NCI-H187 (cell line): ENCODE measurements at regions not wholly inside any gene's neighbourhood (a gene's known extent, or its start where the extent isn't known, plus 50 kb on each side); places are given as distances from the start of the nearest gene placed in this dataset.
"Not testable (repeated sequence)": the region's sequence is repeated elsewhere in the genome, so short reads cannot be mapped to it uniquely, and the experiment has no call there.

Source experiments
- DNase-seq, 2 experiments: peaks; one replicate each; lab custom pipeline; 2025; lab: John Stamatoyannopoulos, UW

DNA sequence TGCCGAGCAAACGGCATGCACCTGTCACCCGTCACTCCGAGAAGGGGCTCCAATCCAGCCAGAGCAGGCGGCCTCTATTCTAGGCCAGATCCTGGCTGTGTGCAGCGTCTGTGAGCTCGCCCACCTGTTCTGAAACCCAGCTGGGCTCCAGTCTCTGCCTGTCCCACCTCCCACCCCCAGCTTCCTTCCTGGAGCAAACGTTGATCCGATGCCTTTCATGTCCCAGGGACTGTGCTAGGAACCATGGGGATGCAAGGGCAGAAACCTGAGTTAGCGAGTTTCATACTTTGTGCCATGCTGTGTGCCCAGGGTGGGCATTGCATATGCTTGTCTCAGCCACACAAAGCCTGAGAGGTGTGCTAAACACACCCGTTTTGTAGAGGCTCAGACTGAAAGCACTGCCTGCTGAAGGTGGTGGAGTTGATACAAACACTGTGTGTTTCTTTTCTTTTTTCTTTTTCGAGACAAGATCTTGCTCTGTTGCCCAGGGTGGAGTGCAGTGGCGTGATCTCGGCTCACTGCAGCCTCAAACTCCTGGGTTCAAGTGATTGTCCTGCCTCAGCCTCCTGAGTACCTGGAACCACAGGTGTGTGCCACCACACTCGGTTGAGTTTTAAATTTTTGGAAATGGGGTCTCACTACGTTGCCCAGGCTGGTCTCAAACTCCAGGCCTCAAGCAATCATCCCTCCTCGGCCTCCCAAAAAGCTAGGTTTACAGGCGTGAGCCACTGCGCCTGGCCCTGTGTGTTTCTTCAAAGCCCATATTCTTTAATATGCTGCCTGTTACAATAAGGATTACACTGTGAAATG lies 84.1 kb upstream of the MED13L start:
- DNase-seq, result peak in 1 of 2 experiments; percentile 53

DNA sequence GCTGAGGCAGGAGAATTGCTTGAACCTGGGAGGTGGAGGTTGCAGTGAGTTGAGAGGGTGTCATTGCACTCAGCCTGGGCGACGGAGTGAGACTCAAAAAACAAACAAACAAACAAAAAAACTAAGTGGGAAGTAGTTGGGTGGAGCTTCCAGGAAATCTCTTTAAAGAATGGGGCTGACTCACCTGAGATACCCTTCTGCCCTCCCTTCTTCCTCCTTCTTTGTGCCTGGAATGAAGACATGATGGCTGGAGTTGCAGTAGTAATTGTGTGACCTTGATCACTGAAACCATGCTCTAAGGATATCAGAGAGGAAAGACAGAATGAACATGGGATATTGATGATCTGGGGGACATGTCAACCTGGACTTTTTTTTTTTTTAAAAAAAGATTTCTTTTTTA lies 87.6 kb upstream of the MED13L start:
- DNase-seq, result no peak

GRCh38 chr12:116365606-116366455 lies 88.3 kb upstream of the MED13L start:
- DNase-seq, result no peak

DNA sequence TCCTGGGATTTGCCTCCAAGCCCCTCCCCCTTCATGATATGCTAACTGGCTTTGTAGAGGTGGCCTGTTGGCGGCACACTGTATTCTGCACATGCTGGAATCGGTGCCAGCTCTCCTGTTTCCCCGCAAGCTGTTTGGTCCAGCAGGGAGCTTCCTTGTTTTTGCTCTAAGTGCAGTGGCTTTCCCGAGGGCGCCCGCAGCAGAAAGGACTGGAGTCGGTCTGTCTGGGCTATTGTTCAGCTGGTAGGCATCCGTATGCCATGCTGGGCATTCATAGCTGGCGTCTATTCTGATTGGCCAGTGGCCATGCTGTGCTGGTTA lies 88.9 kb upstream of the MED13L start:
- DNase-seq, result peak; percentile 42 to 70

DNA sequence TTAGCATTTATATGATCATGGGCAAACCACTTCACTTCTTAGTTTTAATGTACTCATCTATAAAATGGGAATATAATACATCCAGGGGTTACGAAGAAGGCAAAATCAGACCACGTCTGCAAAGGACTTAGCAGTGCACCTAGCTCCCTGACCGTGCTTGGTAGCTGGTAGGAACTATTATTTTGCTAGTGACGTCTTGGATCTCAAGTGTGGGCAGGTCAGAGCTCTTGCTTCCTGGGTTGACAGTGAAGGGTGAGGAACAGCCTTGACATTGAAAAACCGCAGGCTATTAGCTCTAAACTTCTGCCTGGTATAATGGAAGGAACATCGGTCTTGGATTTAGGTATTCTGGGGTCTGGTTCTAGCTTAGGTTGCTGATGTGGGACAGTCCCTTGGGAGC lies 89.3 kb upstream of the MED13L start:
- DNase-seq, result no peak

DNA sequence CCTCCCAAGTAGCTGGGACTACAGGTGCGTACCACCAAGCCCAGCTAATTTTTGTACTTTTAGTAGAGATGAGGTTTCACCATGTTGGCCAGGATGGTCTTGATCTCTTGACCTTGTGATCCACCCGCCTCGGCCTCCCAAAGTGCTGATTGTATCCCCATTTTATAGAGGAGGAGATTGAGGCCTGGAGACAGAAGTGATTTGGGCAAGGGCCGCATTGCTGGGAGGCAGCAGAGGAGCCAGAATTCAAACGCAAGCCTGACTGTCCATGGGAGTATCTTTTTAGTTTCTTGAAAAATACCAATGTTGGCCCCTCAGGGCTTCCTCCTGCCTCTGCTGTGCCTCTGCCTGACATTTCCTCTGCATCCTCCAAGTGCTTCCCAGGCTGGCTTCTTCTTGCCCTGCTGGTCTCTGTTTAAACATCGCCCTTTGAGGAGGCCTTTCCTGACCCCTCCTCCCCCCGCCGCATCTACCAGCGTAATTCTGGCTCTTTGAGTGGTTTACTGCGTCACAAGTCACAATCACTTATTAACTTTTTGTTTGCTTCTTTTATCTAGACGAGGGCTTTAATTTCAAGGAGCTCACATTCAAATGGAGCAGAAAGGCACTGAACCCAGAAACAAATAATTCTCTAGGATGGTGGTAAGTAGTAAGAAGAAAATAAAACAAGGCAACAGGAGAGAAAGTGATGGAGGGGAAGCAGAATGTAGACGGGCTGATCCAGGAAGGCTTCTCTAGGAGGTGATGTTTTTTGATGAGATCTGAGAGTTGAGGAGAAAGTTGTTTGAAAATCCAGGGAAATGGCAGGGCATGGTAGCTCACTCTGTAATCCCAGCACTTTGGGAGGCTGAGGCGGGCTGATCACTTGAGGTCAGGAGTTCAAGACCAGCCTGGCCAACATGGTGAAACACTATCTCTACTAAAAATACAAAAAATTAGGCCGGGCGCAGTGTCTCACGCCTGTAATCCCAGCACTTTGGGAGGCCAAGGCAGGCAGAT lies 91.0 kb upstream of the MED13L start:
- DNase-seq, result no peak

DNA sequence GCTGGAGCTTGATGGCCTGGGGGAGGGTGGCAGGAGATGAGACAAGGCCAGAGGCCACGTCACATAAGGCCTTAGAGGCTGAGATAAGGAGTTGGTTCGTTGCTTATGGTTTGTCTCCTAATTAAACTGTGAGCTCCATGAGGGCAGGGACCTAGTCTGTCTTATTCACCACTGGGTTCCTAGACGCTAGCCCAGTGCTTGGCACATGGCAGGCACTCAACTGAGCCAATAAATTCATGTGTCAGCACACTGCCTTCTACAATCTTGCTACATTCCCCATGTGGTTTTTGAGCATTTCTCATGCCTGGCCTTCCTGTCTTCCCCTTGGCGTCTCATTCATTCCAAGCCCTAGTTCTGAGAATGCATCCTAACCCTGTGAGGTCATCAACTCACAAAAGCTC lies 92.5 kb upstream of the MED13L start:
- DNase-seq, result no peak

DNA sequence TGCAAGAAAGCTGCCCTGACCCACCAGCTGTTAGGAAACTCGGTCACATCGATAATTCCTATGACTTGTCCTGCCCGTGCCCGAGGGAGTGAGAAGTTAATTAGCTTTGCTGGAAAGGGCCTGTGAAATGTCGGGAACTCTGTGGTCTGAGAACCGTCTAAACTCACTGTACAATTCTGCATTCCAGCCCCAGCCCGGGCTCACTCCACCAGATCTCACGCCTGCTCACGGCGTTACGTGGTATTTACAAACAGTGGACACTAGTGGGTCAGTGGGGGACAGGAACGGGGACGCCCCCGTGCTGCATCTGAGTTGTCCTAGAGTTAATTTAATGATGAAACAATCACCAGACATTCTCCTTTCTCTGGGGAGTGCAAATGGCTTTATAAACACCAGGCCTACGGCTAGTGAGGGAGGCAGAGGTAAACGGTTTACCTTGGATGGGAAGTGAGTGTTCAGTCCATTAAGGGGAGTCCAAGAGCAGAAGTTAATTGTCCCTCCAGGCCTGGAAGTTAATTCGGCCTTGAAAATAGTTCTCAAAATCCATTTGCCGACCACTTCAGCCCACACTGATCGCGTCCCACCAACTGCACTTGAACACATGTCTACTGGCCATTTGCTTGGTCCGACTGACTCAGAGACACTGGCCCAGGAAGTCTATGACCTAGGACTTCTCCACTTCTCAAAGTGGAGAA lies 93.5 kb upstream of the MED13L start:
- no peak for DNase-seq

- no peak for DNase-seq
Observed at GRCh38 chr12:116372815-116373214, 95.3 kb upstream of the MED13L start.

DNA sequence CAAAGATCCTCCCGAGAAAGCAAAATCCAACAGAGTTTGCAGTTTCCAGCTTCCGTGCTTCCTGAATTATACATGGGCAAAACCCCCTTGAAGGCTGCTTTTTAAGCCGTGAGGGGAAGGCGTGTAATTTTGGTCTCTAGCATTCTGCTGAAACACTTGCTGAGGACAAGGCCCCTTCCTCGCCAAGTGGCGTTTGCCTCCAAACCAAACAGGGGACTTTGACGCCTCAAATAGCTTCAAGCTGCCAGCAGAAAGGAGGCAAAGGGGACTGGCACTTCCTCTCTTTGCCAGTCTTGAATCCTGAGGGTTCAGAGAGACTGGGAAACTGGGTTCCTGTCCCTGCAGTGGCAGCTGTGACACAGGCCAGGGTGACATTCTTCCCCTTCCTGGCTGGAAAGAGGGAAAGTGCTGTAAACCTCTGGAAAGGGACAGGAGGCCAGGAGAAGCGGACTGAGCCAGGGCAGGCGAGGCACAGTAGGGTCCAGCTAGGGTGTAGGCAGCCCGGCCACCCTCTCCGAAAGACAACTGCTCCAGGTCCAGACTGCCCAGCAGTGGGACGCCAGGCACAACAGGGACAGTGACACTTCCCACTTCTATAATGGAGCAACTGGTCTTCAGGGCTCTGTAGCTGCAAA lies 96.2 kb upstream of the MED13L start:
- no peak for DNase-seq

- DNase-seq, result no peak
Observed at GRCh38 chr12:116374207-116374606, 96.7 kb upstream of the MED13L start.

- DNase-seq, result no peak
Observed at GRCh38 chr12:116375278-116375842, 97.9 kb upstream of the MED13L start.

GRCh38 chr12:116376354-116377193 lies 99.1 kb upstream of the MED13L start:
- DNase-seq, result no peak

DNA sequence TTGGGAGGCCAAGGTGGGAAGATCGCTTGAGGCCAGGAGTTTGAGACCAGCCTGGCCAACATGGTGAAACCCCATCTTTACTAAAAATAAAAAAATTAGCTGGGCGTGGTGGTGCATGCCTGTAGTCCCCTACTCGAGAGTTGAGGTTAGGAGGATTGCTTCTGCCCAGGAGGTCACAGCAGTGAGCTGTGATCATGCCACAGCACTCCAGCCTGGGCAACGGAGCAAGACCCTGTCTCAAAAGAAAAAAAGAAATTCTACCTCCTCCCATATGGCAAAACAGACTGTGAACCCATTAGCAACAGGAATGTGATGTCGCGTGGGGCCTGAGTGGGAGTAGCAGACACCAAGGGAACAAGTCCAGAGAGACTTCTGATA lies 99.7 kb upstream of the MED13L start:
- DNase-seq, result not testable (repeated sequence)

- DNase-seq, result no peak
Observed at GRCh38 chr12:116378002-116378401, 100.5 kb upstream of the MED13L start.

DNA sequence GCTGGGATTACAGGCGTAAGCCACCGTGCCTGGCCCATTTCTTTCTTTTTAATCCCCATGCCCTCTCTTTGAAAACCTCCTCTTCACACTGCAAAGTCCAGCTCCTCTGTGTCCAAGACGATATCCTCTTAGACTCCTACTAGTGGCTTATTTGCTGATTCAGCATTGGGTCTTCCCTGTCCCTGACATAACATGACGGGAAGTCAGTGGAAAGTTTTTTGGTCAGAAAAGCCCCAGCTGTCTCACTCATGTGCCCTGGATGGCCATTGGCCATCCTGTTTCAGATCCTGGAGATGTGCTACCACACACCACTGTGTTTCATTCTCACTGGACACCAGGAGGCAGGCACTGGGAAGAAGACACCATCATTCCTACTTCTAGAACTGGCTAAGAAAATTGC lies 102.6 kb upstream of the MED13L start:
- DNase-seq, result no peak

DNA sequence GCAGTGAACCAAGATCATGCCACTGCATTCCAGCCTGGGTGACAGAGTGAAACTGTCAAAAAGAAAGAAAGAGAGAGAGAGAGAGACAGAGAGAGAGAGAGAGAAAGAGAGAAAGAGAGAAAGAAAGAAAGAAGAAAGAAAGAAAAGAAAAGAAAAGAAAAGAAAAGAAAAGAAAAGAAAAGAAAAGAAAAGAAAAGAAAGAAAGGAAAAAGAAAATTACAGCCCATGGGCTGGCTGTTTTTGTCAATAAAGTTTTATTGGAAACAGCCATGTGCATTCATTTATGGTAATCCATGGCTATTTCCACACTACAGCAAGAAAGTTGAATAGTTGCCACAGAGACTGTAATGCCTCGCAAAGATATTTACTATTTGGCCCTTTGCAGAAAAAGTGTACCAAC lies 103.2 kb upstream of the MED13L start:
- DNase-seq, result not testable (repeated sequence)

DNA sequence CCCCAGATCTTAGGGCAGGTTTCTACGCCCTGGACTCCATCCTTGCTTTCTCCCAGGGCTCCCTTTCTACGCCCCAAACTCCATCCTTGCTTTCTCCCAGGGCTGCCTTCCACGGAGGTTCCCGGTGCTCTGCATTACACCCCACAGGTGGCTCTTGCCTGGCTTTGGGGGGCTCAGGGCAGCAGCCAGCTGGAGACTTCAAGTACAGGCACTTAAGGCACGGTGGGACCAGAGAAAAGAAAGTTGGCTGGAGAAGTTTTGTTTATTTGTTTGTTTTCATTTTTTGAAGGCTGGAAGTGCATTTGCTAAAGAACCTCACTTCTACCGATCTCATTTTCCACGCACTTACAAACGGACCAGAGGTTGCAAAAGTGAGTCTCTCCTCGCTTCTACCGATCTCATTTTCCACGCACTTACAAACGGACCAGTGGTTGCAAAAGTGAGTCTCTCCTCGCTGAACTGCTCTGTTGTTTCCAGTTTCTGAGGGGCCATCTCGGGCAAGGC lies 103.8 kb upstream of the MED13L start:
- no peak for DNase-seq
